B cell (primary cell): ENCODE measurements at regions not wholly inside any gene's neighbourhood (a gene's known extent, or its start where the extent isn't known, plus 50 kb on each side); places are given as distances from the start of the nearest gene placed in this dataset.

Experiments
- ATAC-seq: fragments of 200-7000 bp; cut with Tn5 transposase; one replicate; pipeline ENCODE4 v1.10.0; 2021; ENCODE audit warnings: low read depth, mild to moderate bottlenecking, moderate number of reproducible peaks, moderate library complexity
- CTCF ChIA-PET: fragments of 350-600 bp; sonication (Branson Sonifier 250); formaldehyde crosslinking; loops from one replicate; lab custom pipeline; 2021; ENCODE audit warnings: antibody characterized with exemption, inconsistent platforms; lab: Charles Lee
- POLR2A ChIA-PET: fragments of 350-600 bp; sonication (Branson Sonifier 250); formaldehyde crosslinking; loops from one replicate; lab custom pipeline; 2021; ENCODE audit warnings: antibody characterized with exemption; lab: Charles Lee
- DNase-seq: peaks from one replicate; pipeline ENCODE4 v3.0.0; 2013
- H2AFZ ChIP-seq: 2 replicates; pipeline ENCODE4 v1.6.1; 2012; ENCODE audit warnings: mild to moderate bottlenecking, low read depth, low read length; ENCODE audit not compliant: insufficient read depth, poor library complexity, severe bottlenecking
- H3K27ac ChIP-seq, 2 donors: 1 replicate in 1 of 2; 2 replicates in 1 of 2; pipeline ENCODE4 v1.5.1; 2012 to 2013; ENCODE audit warnings: low read length in 2 of 2, mild to moderate bottlenecking in 2 of 2, moderate library complexity in 1 of 2
- H3K27me3 ChIP-seq, 4 experiments: fragments of 200-600 bp in 1 of 4; sonication (generic) in 1 of 4; replicated peaks in 1 of 4; 1 replicate in 2 of 4; 2 replicates in 2 of 4; pipeline versions ENCODE4 v1.6.1 to v1.7.0; 2013 to 2016; ENCODE audit warnings: low read length in 3 of 4, mild to moderate bottlenecking in 2 of 4, mixed read lengths in 1 of 4, moderate library complexity in 1 of 4; ENCODE audit not compliant: insufficient read depth in 4 of 4, control insufficient read depth in 3 of 4; ENCODE audit errors: control extremely low read depth in 1 of 4
- H3K36me3 ChIP-seq, 2 experiments: replicated peaks in 1 of 2; 1 replicate in 1 of 2; 2 replicates in 1 of 2; pipeline versions ENCODE4 v1.6.1 to v1.7.1; 2013; ENCODE audit warnings: low read length in 1 of 2; ENCODE audit not compliant: insufficient read depth in 2 of 2, control insufficient read depth in 1 of 2; ENCODE audit errors: control extremely low read depth in 1 of 2, extremely low read depth in 1 of 2
- H3K4me1 ChIP-seq, 2 donors: fragments of 200-600 bp in 1 of 2; sonication (generic) in 1 of 2; 1 replicate in 1 of 2; 2 replicates in 1 of 2; pipeline versions ENCODE4 v1.5.1 to v1.6.1; 2013 to 2017; ENCODE audit warnings: low read length in 2 of 2; ENCODE audit not compliant: control insufficient read depth in 2 of 2, insufficient read depth in 2 of 2
- H3K4me2 ChIP-seq: replicated peaks from 2 replicates; pipeline ENCODE3; 2012; ENCODE audit warnings: mild to moderate bottlenecking, low read depth, low read length; ENCODE audit not compliant: poor library complexity, severe bottlenecking
- H3K4me3 ChIP-seq, 5 experiments: fragments of 200-600 bp in 1 of 5; sonication (generic) in 1 of 5; 1 replicate in 3 of 5; 2 replicates in 2 of 5; pipeline versions ENCODE4 v1.5.1 to v1.7.0; 2011 to 2016; ENCODE audit warnings: low read length in 4 of 5, mild to moderate bottlenecking in 4 of 5, low read depth in 2 of 5, control low read depth in 1 of 5, moderate library complexity in 1 of 5; ENCODE audit not compliant: insufficient read depth in 1 of 5; ENCODE audit errors: control extremely low read depth in 1 of 5, extremely low read depth in 1 of 5
- H3K79me2 ChIP-seq: fragments of 200-600 bp; sonication (generic); one replicate; pipeline ENCODE4 v1.6.0; 2016; ENCODE audit warnings: low read length; ENCODE audit not compliant: control insufficient read depth, insufficient read depth
- H3K9ac ChIP-seq: fragments of 200-600 bp; sonication (generic); 2 replicates; pipeline ENCODE4 v1.6.1; 2017; ENCODE audit warnings: mild to moderate bottlenecking, low read length, moderate library complexity
- H3K9me3 ChIP-seq, 3 donors: one replicate each; pipeline versions ENCODE4 v1.6.1 to v1.7.1; 2013; ENCODE audit warnings: low read length in 2 of 3; ENCODE audit not compliant: control insufficient read depth in 2 of 3, insufficient read depth in 1 of 3; ENCODE audit errors: control extremely low read depth in 1 of 3
- H4K20me1 ChIP-seq: 2 replicates; pipeline ENCODE4 v1.6.0; 2012; ENCODE audit warnings: mild to moderate bottlenecking, low read length; ENCODE audit not compliant: insufficient read depth, control insufficient read depth, poor library complexity, severe bottlenecking
- H3K27ac Mint-ChIP-seq: one replicate; pipeline ENCODE4 v1.8.0; 2021; ENCODE audit warnings: mixed read lengths
- H3K27me3 Mint-ChIP-seq: one replicate; pipeline ENCODE4 v1.8.0; 2021; ENCODE audit warnings: mixed read lengths
- H3K4me1 Mint-ChIP-seq: one replicate; pipeline ENCODE4 v1.8.0; 2021; ENCODE audit warnings: mixed read lengths
- H3K4me3 Mint-ChIP-seq: one replicate; pipeline ENCODE4 v1.8.0; 2021; ENCODE audit warnings: mixed read lengths
- H3K9me3 Mint-ChIP-seq: one replicate; pipeline ENCODE4 v1.8.0; 2022; ENCODE audit warnings: mixed read lengths; ENCODE audit not compliant: insufficient read depth
- EZH2 ChIP-seq: IDR thresholded peaks from 2 replicates; pipeline ENCODE4 v1.6.1; 2012; ENCODE audit warnings: borderline replicate concordance, low read depth, mild to moderate bottlenecking, moderate library complexity, low read length; ENCODE audit not compliant: insufficient read depth, poor library complexity, severe bottlenecking
- WGBS: methylation state at CpG from one replicate; pipeline ENCODE4 v1.1.5; 2013; ENCODE audit warnings: missing lambda C conversion rate; ENCODE audit not compliant: insufficient coverage; 5-methylcytosine and 5-hydroxymethylcytosine counted together
- intact Hi-C: fragments of 100-400 bp; cut with micrococcal nuclease; formaldehyde crosslinking; loops from one replicate; pipeline ENCODE4 v1.10.0; 2022
- TF ChIP-seq, protein P1 (sequence below): fragments of 200-600 bp; IDR thresholded peaks from one replicate; pipeline ENCODE4 v1.8.0; 2022; ENCODE audit warnings: antibody characterized with exemption, mild to moderate bottlenecking

DNA sequence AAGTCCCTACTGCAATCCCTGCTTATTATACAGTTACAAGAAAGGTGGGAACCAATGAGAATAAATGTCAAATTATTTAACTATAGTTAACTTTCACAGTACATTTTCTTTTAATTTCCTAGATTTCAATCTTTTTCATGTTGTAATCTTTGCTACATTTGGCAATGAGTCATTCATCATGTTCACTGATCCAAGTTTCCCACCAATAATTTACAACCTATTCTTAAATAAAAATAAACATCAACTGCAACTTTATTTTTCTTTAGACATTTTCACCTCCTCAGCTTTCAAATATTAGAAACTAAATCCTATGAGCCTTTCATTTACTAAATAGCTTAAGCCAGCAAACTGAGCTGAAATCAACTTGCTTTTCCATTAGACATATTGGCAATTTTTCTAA lies 541.3 kb upstream of the BTBD3 start:
- no peaks in the 10 kb centered on the region for H3K4me1 ChIP-seq
- no peak overlapping the region for H3K4me3 Mint-ChIP-seq
- H3K9me3 ChIP-seq, result peaks cover 0 to 11% (median 0%) of the 10 kb centered on the region in 3 donors
- H3K4me1 Mint-ChIP-seq, result no peaks in the 10 kb centered on the region
- no peak overlapping the region for H3K27ac ChIP-seq
- H2AFZ ChIP-seq, result no peak overlapping the region
- no peaks in the 10 kb centered on the region for H3K36me3 ChIP-seq
- H3K4me2 ChIP-seq, result no peak overlapping the region
- H4K20me1 ChIP-seq, result no peaks in the 10 kb centered on the region
- TF ChIP-seq, protein P1, sequence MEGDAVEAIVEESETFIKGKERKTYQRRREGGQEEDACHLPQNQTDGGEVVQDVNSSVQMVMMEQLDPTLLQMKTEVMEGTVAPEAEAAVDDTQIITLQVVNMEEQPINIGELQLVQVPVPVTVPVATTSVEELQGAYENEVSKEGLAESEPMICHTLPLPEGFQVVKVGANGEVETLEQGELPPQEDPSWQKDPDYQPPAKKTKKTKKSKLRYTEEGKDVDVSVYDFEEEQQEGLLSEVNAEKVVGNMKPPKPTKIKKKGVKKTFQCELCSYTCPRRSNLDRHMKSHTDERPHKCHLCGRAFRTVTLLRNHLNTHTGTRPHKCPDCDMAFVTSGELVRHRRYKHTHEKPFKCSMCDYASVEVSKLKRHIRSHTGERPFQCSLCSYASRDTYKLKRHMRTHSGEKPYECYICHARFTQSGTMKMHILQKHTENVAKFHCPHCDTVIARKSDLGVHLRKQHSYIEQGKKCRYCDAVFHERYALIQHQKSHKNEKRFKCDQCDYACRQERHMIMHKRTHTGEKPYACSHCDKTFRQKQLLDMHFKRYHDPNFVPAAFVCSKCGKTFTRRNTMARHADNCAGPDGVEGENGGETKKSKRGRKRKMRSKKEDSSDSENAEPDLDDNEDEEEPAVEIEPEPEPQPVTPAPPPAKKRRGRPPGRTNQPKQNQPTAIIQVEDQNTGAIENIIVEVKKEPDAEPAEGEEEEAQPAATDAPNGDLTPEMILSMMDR, result no peak
- TF ChIP-seq EZH2, result no peak
- ChIA-PET POLR2A (no interaction called here), CTCF (no interaction called here)
- no peak for ATAC-seq
- H3K9ac ChIP-seq, result no peak overlapping the region
- H3K79me2 ChIP-seq, result no peaks in the 10 kb centered on the region
- H3K27me3 ChIP-seq, result no peaks in the 10 kb centered on the region
- H3K4me3 ChIP-seq, result no peak overlapping the region
- H3K9me3 Mint-ChIP-seq, result no peaks in the 10 kb centered on the region
- H3K27ac Mint-ChIP-seq, result no peak overlapping the region
- DNase-seq, result no peak
- H3K27me3 Mint-ChIP-seq, result no peaks in the 10 kb centered on the region
- intact Hi-C loops, result no loop called here

DNA sequence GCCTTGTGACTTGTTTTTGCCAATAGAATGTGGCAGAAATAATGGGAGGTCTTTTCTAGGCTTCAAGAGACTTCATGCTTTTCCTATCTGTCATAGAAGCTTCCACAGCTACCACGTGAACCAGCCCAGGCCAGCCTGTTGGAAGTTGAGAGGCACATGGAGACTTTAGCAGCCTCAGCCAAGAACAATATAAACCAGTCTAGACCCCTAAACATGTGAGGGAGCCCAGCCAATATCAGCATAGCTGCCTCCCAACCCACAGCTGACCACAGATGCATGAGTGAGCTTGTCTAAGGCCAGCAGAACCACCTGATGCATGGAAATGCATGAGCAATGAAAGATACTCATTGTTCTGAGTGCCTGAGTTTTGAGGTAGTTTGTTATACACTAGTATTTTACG lies 540.7 kb upstream of the BTBD3 start:
- H3K79me2 ChIP-seq, result no peaks in the 10 kb centered on the region
- no peak overlapping the region for H3K4me3 ChIP-seq
- no peaks in the 10 kb centered on the region for H3K4me1 ChIP-seq
- no peak overlapping the region for H3K4me2 ChIP-seq
- Mint-ChIP-seq H3K27ac (no peak overlapping the region), H3K4me3 (no peak overlapping the region), H3K27me3 (no peaks in the 10 kb centered on the region), H3K9me3 (no peaks in the 10 kb centered on the region), H3K4me1 (no peaks in the 10 kb centered on the region)
- ChIA-PET CTCF (no interaction called here), POLR2A (no interaction called here)
- no peak overlapping the region for H3K27ac ChIP-seq
- H4K20me1 ChIP-seq, result no peaks in the 10 kb centered on the region
- 33% methylated on average over 1 of the region's 2 CpGs for WGBS
- no peak for ATAC-seq
- H3K27me3 ChIP-seq, result no peaks in the 10 kb centered on the region
- no peak for TF ChIP-seq EZH2
- TF ChIP-seq, protein P1, result no peak
- intact Hi-C loops, result no loop called here
- H2AFZ ChIP-seq, result no peak overlapping the region
- H3K9ac ChIP-seq, result no peak overlapping the region
- H3K9me3 ChIP-seq, result peaks cover 0 to 11% (median 0%) of the 10 kb centered on the region in 3 donors
- DNase-seq, result no peak
- no peaks in the 10 kb centered on the region for H3K36me3 ChIP-seq
